ENCODE measurements at regions not wholly inside any gene's neighbourhood (a gene's known extent, or its start where the extent isn't known, plus 50 kb on each side); places are given as distances from the start of the nearest gene placed in this dataset.
"Not testable (repeated sequence)": the region's sequence is repeated elsewhere in the genome, so short reads cannot be mapped to it uniquely, and the experiment has no call there.

DNA sequence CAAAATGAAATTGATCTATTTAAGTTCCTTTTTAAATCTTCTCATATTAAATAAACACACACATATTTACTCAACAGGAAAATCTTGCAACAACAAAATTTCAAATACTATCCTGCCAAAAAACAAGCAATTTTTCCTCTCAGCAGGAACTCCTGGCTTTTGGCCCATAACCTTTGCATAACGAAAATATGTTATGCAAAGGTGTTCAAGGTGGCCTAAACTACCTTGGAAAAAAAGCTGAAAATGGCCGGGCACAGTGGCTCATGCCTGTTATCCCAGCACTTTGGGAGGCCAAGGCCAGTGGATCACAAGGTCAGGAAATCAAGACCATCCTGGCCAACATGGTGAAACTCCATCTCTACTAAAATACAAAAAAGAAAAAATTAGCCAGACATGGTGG is 424.3 kb upstream of the ZNF337 start:
- DNase-seq: not testable (repeated sequence)

- DNase-seq: not testable (repeated sequence)
Observed at GRCh38 chr20:26094498-26094897, 397.8 kb upstream of the ZNF337 start.

- DNase-seq: not testable (repeated sequence)
Observed at GRCh38 chr20:26091921-26092320, 395.3 kb upstream of the ZNF337 start.

DNA sequence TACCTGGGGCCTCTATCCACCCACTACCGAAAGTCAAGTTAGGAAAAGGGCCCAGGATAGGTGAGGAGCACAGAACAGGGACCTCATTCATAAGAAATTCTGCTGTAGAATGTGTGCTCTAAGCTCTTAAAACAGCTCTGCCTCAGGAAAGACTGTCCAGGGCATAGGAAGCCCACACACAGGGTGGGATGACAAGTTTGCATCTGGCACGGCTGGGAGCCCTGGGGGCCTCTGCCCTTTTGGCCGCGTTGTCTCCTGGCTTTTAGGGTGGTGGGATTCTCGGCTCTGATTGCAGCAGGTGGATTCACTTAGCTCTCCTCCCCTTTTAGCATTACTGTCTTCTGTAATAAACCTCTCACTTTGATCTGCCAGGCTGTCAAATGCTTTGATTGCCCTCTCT is 389.5 kb upstream of the ZNF337 start:
- DNase-seq: not testable (repeated sequence)

DNA sequence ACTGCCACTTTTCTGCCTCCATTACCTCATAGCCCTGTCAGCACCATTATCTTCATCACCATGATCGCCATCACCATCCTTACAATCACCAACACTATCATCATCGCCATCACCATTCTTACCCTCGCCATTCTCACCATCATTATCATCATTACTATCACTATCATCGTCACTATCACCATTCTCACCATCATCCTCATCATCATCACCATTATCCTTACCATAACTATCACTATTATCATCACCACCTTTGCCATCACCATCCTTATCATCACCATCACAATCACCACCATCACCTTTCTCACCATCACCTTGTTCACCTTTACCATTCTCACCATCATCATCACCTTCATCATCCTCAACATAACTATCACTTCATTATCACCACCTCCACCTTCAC is 377.3 kb upstream of the ZNF337 start:
- not testable (repeated sequence) for DNase-seq

- not testable (repeated sequence) for DNase-seq
Observed at GRCh38 chr20:26059324-26059723, 362.7 kb upstream of the ZNF337 start.

DNA sequence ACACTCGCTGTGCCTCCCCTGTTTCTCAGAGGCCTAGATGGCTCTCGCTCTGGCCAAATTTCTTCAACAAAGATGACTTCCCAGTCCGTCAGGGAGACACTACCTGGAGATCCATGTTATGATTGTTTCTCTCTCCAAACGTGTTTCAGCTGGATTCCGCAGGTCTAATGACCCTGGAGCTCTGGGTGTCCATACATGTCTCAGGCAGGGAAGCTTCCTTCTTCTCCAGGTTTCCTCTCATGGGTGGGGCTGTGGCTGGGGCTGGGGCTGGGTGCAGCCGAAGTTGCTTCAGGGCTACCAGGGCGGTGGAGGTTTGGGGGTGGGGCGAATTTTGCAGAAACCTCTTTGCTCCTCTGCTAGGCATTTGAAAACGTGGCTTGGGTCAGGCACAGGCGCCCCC is 361.8 kb upstream of the ZNF337 start:
- not testable (repeated sequence) for DNase-seq

GRCh38 chr20:26057135-26057752 is 360.6 kb upstream of the ZNF337 start:
- not testable (repeated sequence) for DNase-seq

GRCh38 chr20:26025792-26026191 is 329.1 kb upstream of the ZNF337 start:
- DNase-seq: not testable (repeated sequence)

GRCh38 chr20:26010942-26011276 is 314.3 kb upstream of the ZNF337 start:
- DNase-seq: not testable (repeated sequence)

- DNase-seq: peak; percentile 5
Observed at GRCh38 chr20:26010224-26010941, 313.7 kb upstream of the ZNF337 start.

- peak; percentile 95 for DNase-seq
Observed at GRCh38 chr20:26009402-26010223, 313.0 kb upstream of the ZNF337 start.

DNA sequence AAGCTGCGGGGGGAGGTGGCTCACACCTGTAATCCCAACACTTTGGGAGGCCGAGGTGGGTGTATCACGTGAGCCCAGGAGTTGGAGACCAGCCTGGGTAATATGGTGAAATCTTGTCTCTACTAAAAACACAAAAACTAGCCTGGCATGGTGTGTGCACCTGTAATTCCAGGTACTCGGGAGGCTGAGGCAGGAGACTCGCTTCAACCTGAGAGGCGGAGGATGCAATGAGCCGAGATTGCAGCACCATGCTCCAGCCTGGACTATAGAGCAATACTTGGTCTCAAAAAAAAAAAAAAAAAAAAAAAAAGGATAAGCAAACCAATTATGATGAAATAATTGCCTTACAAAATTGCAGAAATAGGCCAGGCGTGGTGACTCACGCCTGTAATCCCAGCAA is 311.4 kb upstream of the ZNF337 start:
- DNase-seq: not testable (repeated sequence)

GRCh38 chr20:26006164-26006563 is 309.5 kb upstream of the ZNF337 start:
- not testable (repeated sequence) for DNase-seq

- DNase-seq: not testable (repeated sequence)
Observed at GRCh38 chr20:26003959-26004358, 307.3 kb upstream of the ZNF337 start.

DNA sequence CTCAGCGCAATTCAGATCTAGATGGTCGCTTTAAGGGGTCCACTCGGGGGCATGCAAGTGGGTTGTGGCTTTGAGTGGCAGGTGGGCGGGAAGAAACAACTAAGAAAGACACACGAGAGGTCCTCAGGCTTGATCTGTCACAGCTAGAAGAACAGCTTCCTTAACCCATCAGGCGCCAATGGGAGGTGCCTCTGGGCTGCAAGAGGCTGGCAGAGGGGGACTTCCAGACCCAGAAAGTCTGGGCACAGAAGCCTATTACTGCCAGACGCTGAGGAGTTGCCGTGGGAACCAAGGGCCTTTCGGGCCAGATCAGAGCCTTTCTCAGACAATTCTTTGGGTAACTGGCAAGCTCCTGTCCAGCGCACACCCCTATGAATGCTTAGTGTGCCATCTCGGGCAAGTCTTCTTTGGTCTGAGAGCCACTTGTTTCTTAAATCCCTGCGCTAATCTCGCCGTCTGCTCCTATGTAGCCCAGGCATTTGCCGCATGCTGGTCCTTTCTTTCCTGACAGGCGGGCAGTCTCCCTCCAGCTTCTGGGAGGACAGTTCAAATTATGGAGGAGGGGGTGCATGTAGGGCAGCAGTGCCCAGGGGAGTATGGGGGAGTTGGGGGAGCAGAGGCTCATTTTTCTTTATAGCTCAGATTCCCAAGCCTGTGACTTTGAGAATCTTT is 300.9 kb upstream of the ZNF337 start:
- DNase-seq: not testable (repeated sequence)

- DNase-seq: no peak
Observed at GRCh38 chr20:25992146-25992545, 295.5 kb upstream of the ZNF337 start.

DNA sequence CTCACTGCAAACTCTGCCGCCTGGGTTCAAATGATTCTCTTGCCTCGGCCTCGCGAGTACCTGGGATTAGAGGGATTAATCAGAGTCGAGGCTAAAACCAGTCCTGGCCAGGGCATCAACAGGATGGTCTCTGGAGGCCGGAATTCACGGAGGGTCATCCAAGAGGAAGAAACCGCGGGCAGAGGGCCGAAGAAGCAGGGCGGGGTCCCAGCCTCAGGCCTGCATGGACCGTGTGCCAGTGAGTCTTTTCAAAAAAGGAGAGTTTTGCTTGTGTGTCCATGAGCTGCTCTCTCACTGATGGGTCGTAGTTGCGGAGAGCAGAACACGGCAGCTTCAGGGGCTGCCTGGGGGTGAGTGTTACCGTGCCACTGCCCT is 295.1 kb upstream of the ZNF337 start:
- DNase-seq: no peak

DNA sequence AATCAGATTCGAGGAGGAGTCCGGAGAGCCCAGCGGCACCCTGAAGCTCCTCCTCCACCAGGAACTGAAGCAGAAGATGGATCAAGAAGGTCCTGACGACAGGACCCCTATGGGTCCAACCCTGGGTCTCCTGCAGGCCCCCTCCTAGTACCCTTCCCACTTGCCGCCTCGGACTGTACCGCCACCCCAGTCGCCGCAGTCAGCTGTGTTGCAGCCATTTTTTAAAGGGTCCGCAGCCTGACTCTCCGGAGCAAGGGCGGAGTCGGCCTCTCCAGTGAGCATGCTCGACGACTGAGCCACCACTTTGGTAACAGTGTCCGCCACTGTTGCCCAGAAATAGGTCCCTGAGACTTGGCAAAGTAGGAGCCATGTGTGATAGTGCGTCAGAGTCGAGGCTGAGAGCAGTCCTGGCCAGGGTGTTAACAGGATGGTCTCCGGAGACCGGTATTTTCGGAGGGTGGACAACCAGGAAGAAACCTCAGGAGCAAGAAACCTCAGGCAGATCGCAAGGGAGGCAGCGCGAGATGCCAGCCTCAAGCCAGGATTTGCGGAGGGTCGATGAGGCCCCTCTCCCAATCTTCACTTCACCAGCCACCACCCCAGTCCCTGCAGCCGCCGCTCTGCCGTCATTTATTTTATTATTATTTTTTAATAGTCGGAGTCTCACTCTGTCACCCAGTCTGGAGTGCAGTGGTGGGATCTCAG is 294.6 kb upstream of the ZNF337 start:
- DNase-seq: no peak

- DNase-seq: not testable (repeated sequence)
Observed at GRCh38 chr20:25989686-25990085, 293.0 kb upstream of the ZNF337 start.

DNA sequence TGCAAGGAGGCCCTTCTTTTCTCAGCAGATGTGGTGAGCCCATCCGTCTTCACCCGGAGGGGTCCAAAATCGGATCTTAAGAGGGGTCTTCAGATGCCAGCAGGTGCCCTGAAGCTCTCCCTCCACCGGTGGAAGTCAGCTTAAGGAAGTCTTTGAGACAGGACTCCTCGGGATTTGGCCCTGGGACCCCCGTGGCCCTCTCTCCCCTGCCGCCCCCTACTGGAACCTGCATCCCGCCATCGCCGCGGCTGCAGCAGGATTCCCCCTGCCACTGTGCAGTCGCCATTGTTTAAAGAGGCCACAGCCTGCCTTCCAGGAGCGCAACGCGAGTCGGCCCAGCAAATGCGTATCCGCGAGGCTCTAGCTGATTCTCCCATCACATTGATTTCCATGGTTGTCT is 292.5 kb upstream of the ZNF337 start:
- no peak for DNase-seq

DNA sequence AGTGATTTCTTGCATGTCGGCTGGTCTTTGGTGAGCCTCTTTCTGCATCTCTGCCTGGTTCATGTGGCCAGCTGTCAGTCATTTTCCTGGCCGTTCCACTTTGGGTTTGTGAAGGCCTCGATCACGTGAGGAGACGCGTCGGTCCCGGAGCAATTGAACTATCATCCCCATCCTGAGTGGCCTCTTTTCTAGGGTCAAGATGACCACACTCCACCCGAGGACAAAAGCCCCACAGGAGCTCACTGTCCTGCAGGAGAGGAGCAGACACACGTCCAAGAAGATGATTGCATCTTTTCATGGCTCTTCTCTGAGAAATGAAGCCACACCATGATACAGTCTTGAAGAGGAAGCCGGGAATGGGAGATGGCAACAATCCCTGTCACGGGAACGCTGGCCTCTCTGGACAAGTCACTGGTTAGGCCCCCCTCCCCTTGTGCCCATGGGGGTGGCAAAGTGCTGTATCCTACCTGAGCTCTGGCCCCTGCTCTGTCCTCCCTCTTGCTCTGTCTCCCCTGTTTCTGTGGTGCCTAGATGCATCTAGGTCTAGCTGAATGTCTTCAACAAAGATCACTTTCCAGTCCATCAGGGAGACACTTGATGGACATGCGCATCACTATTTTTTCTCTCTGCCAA is 291.4 kb upstream of the ZNF337 start:
- DNase-seq: not testable (repeated sequence)

Measured in fibroblast of skin of abdomen (primary cell).